ENCODE measurements at regions not wholly inside any gene's neighbourhood (a gene's known extent, or its start where the extent isn't known, plus 50 kb on each side); places are given as distances from the start of the nearest gene placed in this dataset.

GRCh38 chr1:194616835-194617234 is 1430.4 kb upstream of the B3GALT2 start:
- no peak for DNase-seq

- DNase-seq = no peak
Observed at GRCh38 chr1:194602184-194602583, 1415.8 kb upstream of the B3GALT2 start.

DNA sequence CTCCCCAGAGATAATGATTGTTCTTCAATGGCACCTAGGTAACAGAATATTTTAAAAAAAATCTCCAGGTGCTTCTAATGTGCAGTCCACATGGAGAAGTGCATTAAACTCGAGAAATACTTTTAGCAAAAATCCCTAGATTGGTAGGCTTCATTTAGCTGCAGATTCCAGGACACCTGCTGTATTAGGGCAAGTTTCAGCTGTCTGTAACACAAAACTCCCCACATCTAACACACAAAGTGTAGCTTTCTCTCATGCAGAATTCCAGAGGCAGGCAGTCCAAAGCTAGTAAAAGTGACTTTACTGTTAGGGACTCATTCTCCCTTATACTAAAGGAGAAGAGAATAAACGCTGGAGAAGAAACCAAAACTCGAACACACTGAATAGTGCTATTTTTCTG is 1414.3 kb upstream of the B3GALT2 start:
- DNase-seq = no peak

DNA sequence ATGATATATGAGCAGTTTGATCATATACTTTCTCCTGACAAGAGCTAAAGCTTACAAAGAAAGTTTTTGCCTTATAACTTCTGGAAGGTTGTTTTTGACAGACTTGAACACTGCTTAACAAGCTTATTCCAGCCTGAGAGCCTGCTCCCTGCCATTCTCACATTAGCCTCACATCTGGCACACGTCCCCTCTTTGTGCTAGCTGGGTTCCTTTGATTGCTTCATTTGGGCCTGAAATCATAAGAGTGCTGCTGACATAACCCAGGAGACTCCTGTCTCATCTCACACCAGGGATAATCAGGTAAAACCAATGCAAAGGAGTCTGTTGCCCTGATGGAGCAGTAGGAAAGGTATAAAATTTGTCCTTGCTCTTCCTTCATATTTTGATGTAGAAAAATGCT is 1411.7 kb upstream of the B3GALT2 start:
- no peak for DNase-seq

DNA sequence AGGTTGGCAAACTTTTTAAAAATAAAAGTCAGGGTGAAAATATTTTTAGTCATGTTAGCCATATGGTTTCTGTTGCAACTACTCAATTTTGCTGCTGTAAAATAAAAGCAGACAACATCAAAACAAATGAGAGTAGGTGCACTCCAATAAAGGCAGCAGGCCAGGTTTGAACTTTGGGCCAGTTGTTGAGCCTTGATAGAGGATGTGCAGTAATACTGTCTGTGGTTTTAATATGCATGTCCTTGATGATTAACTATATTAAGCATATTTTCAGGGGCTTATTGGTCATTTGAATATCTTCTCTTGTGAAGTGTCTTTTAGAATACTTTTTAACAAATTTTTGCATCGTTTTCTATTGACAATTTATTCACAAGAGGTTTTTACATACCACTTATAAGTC is 1399.9 kb upstream of the B3GALT2 start:
- DNase-seq = no peak

GRCh38 chr1:194584052-194584451 is 1397.6 kb upstream of the B3GALT2 start:
- DNase-seq = no peak

DNA sequence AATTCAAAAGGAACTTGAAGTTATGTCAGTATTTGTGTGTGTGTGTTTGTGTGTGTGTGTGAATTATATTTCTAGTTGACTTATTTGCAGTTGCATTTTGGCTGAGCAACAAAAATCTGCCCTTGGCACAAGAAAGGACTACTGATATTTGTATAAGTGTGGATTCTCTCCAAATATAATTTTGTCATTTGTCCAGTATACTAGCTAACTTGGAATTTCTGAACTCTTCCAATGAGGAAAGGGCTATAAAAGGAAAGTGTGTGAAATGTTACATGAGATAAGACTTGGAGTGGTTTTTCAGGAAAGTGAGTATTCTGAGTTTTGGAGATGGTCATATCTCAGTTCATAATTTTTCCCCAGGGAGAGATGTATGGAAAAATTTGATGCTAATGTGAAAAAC is 1384.1 kb upstream of the B3GALT2 start:
- no peak for DNase-seq

GRCh38 chr1:194568610-194569009 is 1382.2 kb upstream of the B3GALT2 start:
- no peak for DNase-seq

GRCh38 chr1:194548071-194548470 is 1361.7 kb upstream of the B3GALT2 start:
- DNase-seq = no peak

GRCh38 chr1:194544012-194544411 is 1357.6 kb upstream of the B3GALT2 start:
- DNase-seq = no peak

- no peak for DNase-seq
Observed at GRCh38 chr1:194538453-194538852, 1352.0 kb upstream of the B3GALT2 start.

GRCh38 chr1:194537521-194537920 is 1351.1 kb upstream of the B3GALT2 start:
- DNase-seq = no peak

- no peak for DNase-seq
Observed at GRCh38 chr1:194535369-194535768, 1349.0 kb upstream of the B3GALT2 start.

- no peak for DNase-seq
Observed at GRCh38 chr1:194534784-194535183, 1348.4 kb upstream of the B3GALT2 start.

DNA sequence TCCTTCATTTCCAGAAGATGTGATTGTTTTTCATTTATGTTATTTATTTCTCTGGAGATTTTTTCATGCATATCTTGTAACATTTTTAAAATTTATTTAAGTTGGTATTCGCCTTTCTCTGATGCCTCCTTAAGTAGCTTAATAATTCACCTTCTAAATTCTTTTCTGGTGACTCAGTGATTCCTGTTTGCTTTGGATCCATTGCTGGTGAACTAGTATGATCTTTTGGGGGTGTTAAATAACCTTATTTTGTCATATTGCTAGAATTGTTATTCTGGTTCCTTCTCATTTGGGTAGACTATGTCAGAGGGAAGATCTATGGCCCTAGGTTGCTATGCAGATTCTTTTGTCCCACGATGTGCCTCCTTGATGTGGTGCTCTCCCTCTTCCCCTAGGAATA is 1347.2 kb upstream of the B3GALT2 start:
- no peak for DNase-seq

DNA sequence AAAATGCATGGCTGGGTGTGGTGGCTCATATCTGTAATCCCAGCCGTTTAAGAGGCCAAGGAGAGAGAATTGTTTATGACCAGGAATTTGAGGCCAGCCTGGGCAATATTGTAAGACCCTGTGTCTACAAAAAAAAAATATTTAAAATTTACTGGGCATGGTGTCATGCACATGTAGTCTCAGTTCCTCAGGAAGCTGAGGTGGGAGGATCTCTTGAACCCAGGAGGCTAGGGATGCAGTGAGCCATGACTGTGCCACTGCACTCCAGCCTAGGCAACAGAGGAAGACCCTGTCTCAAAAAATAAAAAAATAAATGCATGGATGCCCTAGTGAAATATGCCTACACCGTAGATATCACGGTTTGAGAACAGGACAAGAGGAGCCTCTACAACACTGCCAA is 1331.2 kb upstream of the B3GALT2 start:
- no peak for DNase-seq

DNA sequence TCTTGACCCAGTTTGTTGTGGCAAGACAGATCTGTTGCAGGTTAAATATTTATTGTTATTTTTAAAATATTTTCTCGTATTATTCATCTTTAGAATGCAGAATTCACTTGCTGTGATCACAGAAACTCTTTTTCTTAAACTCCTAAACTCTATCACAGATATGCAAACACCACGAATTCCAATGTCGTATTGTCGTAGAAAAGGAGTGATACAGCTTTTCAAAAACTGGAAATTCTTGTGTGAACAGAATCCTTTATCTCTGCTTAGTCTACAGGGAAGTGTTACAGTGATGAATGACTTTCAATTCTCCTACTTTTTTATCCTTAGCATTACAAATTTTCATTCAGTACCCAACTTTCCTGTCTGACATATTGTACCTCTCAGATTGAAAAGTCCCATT is 1329.5 kb upstream of the B3GALT2 start:
- DNase-seq = no peak

- no peak for DNase-seq
Observed at GRCh38 chr1:194512957-194513356, 1326.5 kb upstream of the B3GALT2 start.

- DNase-seq = no peak
Observed at GRCh38 chr1:194512345-194512744, 1325.9 kb upstream of the B3GALT2 start.

DNA sequence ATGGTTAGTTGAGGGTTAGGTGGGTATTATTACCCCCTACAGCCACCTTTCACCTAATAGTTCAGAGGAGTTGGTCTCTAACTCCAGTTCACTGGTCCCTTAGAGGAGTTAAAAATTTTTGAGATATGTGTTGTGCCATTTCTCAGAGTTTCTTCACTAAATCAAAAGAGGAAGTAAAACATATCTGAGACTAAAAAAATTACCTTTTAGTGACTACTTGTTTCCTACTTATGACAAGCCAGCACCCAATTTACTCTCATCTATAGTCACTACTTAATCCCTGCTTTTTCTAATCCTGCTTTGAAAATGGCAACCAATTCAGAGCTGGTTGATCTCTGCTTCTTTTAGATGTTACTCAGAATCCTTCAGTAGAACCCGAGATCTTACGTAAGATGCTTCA is 1316.8 kb upstream of the B3GALT2 start:
- DNase-seq = no peak

GRCh38 chr1:194495434-194495833 is 1309.0 kb upstream of the B3GALT2 start:
- DNase-seq = no peak

GRCh38 chr1:194487172-194487571 is 1300.8 kb upstream of the B3GALT2 start:
- DNase-seq = no peak

DNA sequence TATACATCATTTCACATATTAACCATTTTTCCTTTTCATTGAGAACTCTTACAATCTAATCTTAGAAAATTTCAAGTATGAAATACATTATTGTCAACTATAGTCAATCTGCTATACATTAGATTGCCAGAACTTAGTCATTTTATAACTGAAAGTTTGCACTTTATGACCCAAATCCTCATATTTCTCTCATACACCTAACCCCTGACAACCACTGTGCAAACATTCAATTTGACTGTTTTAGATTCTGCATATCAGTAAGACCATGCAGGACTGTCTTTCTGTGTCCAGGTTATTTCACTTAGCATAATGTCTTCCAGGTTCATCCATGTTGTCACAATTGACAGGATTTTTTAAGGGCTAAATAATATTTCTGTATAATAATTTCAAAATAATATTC is 1299.0 kb upstream of the B3GALT2 start:
- DNase-seq = no peak

- DNase-seq = no peak
Observed at GRCh38 chr1:194478731-194479130, 1292.3 kb upstream of the B3GALT2 start.

DNA sequence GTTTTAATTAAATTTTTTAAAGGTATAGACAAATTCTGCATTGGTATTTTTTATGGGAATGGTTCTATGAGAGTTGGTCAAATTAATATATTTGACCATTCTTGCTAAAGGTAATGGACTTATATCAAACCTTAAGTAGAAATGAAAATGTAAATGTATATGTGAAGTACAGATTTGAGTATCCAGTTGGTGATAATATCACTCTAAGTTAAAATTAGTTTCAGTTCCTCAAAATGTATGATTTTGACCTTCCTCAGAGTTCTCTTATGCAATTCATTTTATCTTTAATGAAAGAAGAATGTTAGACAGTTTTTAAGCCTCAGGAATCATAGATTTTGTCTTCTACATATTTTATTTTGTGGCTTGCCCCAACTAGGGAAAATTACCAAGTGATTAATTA is 1291.5 kb upstream of the B3GALT2 start:
- DNase-seq = no peak

DNA sequence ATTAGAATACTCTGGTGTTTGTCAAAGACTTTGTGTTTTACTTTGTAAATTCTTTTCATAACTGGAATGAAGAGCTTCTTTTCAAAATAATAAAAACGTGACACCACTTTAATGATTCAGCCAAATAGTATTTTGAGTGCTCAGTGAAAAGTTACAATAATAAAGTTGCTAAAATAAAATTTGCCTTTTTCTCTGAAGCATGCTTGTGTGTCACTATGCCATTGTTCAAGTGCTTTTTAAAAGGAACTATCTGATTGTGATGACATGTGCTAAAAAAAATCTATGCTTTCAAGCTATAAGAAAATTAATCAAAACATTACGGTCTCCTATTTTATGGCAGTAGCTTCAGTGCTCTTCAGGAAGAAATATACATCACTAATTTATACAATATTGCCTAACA is 1290.5 kb upstream of the B3GALT2 start:
- DNase-seq = no peak
